Fibroblast of mammary gland (primary cell): ENCODE measurements at regions not wholly inside any gene's neighbourhood (a gene's known extent, or its start where the extent isn't known, plus 50 kb on each side); places are given as distances from the start of the nearest gene placed in this dataset.

Source experiments
- DNase-seq: peaks from one replicate; pipeline ENCODE4 v3.0.0-alpha.2; 2010; ENCODE audit warnings: low read depth
- H3K4me3 ChIP-seq: 2 replicates; pipeline ENCODE4 v1.5.1; 2011; ENCODE audit warnings: low read depth, mild to moderate bottlenecking, low read length, moderate library complexity; ENCODE audit not compliant: control insufficient read depth
- CTCF ChIP-seq: conservative IDR thresholded peaks from 2 replicates; pipeline ENCODE4 v1.5.1; 2011; ENCODE audit warnings: low read depth, low read length, inconsistent platforms; ENCODE audit not compliant: control insufficient read depth, insufficient read depth

- TF ChIP-seq CTCF, result no peak
- DNase-seq, result peak; percentile 31
- H3K4me3 ChIP-seq, result no peak overlapping the region
These were observed 110.7 kb upstream of the TANK start for GRCh38 chr2:161049559-161049958.

DNA sequence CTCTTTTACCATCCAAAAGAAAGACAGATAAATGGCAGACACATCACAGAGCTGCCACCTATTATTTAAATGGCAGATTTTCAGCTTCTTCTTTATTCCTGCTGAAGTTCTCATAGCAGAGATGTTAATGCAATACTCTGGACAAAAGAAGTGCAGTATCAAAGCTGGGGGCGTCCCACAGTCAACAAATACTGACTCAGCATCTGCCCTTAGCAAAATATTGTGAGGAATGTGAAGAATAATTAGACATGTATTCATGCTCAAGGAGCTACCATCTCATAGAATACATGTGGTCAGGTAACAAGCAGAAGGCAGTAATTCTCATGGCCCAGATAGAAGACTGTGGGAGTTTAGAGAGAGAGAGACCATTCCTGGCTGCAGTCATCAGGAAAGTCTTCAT lies 108.0 kb upstream of the TANK start:
- TF ChIP-seq CTCF, result no peak
- DNase-seq, result no peak
- no peak overlapping the region for H3K4me3 ChIP-seq

- TF ChIP-seq CTCF, result no peak
- no peak for DNase-seq
- H3K4me3 ChIP-seq, result no peak overlapping the region
These were observed 104.9 kb upstream of the TANK start for GRCh38 chr2:161055289-161055688.

GRCh38 chr2:161059388-161059787 lies 100.8 kb upstream of the TANK start:
- DNase-seq, result no peak
- H3K4me3 ChIP-seq, result no peak overlapping the region
- no peak for TF ChIP-seq CTCF

GRCh38 chr2:161061786-161062185 lies 98.4 kb upstream of the TANK start:
- DNase-seq, result no peak
- no peak for TF ChIP-seq CTCF
- no peak overlapping the region for H3K4me3 ChIP-seq

DNA sequence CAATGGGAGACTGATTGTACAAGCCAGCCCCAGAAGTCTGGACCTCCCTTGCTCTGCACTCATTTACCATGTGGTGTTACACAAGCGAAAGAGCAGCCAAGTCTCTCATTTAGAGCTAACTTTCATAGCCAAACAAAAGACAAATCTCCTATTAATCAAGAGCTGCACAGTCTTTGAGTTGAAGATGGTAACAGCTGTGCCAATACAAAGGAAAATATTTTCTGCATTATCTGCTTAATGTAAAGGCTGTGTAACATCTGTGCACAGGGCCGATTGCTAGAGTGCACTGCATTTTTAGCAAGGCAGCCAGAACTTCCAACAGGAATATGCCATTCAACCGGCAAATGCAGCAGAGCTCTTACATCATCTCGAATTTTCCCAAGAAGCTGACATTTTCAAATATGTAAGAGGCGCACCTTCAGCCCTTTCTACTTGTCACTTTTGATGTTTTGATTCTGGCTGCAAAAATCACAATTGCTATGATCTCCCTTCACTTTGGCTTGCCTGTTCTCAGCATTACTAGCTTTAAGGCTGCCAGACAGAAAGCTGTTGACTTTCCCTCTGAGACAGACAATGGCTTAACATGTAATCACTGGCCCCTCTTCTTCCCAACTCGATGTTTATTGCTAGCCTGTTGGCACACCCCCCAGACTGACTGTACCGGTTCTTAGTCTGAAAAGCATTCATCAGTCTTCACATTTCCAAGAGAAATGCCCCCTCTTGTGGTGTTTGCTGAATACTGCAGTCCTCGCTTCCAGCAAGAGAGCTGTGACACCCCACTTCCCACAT lies 96.9 kb upstream of the TANK start:
- no peak overlapping the region for H3K4me3 ChIP-seq
- DNase-seq, result peak; percentile 91
- TF ChIP-seq CTCF, result peak; percentile 95
